ENCODE measurements at regions not wholly inside any gene's neighbourhood (a gene's known extent, or its start where the extent isn't known, plus 50 kb on each side); places are given as distances from the start of the nearest gene placed in this dataset.

DNA sequence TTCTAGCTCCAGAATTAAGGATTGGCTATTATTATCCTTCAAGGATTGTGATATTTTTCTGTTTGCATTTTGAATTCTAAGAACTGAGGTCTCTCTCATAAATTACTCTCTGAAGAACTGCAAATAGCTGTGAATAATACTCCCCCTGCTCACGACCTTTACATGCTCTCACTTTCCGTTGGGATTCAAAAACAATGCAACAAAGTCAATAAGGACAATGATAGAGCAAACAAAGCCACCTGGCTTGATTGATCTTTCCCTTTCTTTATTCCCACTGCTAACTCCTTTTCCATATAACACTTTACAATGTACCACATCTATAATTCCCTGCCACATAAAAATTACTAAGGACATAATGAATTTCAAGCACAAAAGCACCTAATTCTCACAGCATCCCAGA lies 523.0 kb upstream of the CA10 start:
- H3K4me3 ChIP-seq (replicated peaks in 1 of 3; ENCODE audit: insufficient read depth in 1 of 3, low read depth in 1 of 3, low read length in 3 of 3), result no peak overlapping the region
- FAIRE-seq, result no peak
- POLR2A ChIA-PET, result no interaction called here

More for the DNA sequence above, 523.0 kb upstream of the CA10 start:
- Histone ChIP-seq H3K27me3 (ENCODE audit: control insufficient read depth in 2 of 2, insufficient read depth in 2 of 2, low read length in 2 of 2) (no peaks in the 10 kb centered on the region), H4K20me1 (replicated peaks; ENCODE audit: control insufficient read depth, extremely low read depth, insufficient read depth, low read length) (no peaks in the 10 kb centered on the region), H3K27ac (ENCODE audit: insufficient read depth, low read depth, low read length) (no peak overlapping the region), H2AFZ (ENCODE audit: low read depth, low read length) (no peak overlapping the region), H3K36me3 (ENCODE audit: control insufficient read depth in 2 of 2, extremely low read depth in 1 of 2, insufficient read depth in 2 of 2, low read length in 2 of 2) (no peaks in the 10 kb centered on the region), H3K4me1 (ENCODE audit: control insufficient read depth, extremely low read depth, insufficient read depth, low read length) (no peaks in the 10 kb centered on the region), H3K4me2 (ENCODE audit: insufficient read depth, low read length) (no peak overlapping the region), H3K9ac (replicated peaks; ENCODE audit: extremely low read depth, insufficient read depth, low read length) (no peak overlapping the region), H3K79me2 (ENCODE audit: control insufficient read depth, insufficient read depth, low read length) (no peaks in the 10 kb centered on the region), H3K9me3 (replicated peaks; ENCODE audit: control insufficient read depth, insufficient read depth, low read length) (no peaks in the 10 kb centered on the region), H3K9me1 (replicated peaks; ENCODE audit: control insufficient read depth, extremely low read depth, insufficient read depth, low read length) (no peaks in the 10 kb centered on the region)
- intact Hi-C loops (cut with micrococcal nuclease) (no loop called here), dilution Hi-C loops (cut with MboI; ENCODE audit: extremely low pct_ligation_motif_present, low sequenced_read_pairs) (no loop called here)
- BruUV-seq (replicated peaks), result no TSS peak
- TF ChIP-seq POLR2AphosphoS5 (IDR thresholded peaks at IDR 0.05; ENCODE audit: insufficient read depth, low read depth, low read length) (no peak), CTCF (IDR thresholded peaks at IDR 0.05; ENCODE audit: extremely low read depth in 1 of 2, insufficient read depth in 1 of 2, low read depth in 1 of 2, low read length in 2 of 2) (no peak), MAX (IDR thresholded peaks at IDR 0.05; ENCODE audit: insufficient read depth, insufficient read length) (no peak), MYC (IDR thresholded peaks at IDR 0.05; ENCODE audit: low read depth, low read length) (no peak), GATA2 (IDR thresholded peaks at IDR 0.05; ENCODE audit: insufficient read depth, insufficient read length, low read depth, low read length) (no peak), EZH2 (IDR thresholded peaks at IDR 0.05; ENCODE audit: borderline replicate concordance, low read depth, low read length, severe bottlenecking) (no peak), JUN (IDR thresholded peaks at IDR 0.05; ENCODE audit: borderline replicate concordance, insufficient read depth, insufficient read length, low read depth) (no peak), POLR2A (IDR thresholded peaks at IDR 0.05; ENCODE audit: low read depth, low read length) (no peak), FOS (IDR thresholded peaks at IDR 0.05; ENCODE audit: borderline replicate concordance, insufficient read depth, low read length) (no peak)
- CTCF ChIA-PET, result no interaction called here
- DNase-seq (ENCODE audit: low read depth, low spot score), result no peak
